ENCODE measurements at regions not wholly inside any gene's neighbourhood (a gene's known extent, or its start where the extent isn't known, plus 50 kb on each side); places are given as distances from the start of the nearest gene placed in this dataset.

- H3K4ac ChIP-seq (ENCODE audit: low read depth, low read length), result no peak overlapping the region
- no peak overlapping the region for H3K4me3 ChIP-seq (ENCODE audit: low read depth, low read length)
- DNase-seq, result no peak
- no peaks in the 10 kb centered on the region for H3K79me2 ChIP-seq (ENCODE audit: control insufficient read depth, insufficient read depth, low read length, poor library complexity)
- no peaks in the 10 kb centered on the region for H3K79me1 ChIP-seq (ENCODE audit: low read length)
- no peak overlapping the region for H2AFZ ChIP-seq (ENCODE audit: insufficient read depth, low read length, poor library complexity)
- no peak overlapping the region for H2AK5ac ChIP-seq (ENCODE audit: low read length)
- no peak overlapping the region for H2BK5ac ChIP-seq (ENCODE audit: low read depth, low read length, poor library complexity)
- no peak overlapping the region for H4K12ac ChIP-seq (ENCODE audit: low read depth, low read length)
- no peaks in the 10 kb centered on the region for H3K36me3 ChIP-seq (ENCODE audit: control insufficient read depth in 1 of 2, insufficient read depth in 2 of 2, low read length in 2 of 2)
- no peaks in the 10 kb centered on the region for H3K4me1 ChIP-seq (ENCODE audit: control insufficient read depth in 1 of 2, insufficient read depth in 2 of 2, low read length in 2 of 2)
- no CpG with 5 or more reads among the region's 12 CpGs for WGBS (ENCODE audit: extremely low coverage, insufficient coverage, insufficient read length)
- no peak overlapping the region for H3K27ac ChIP-seq (ENCODE audit: low read depth, low read length)
- no peak overlapping the region for H3K14ac ChIP-seq (ENCODE audit: low read length)
- H2BK12ac ChIP-seq (ENCODE audit: low read length), result no peak overlapping the region
- H3K27me3 ChIP-seq (ENCODE audit: insufficient read depth, low read length), result no peaks in the 10 kb centered on the region
- H4K91ac ChIP-seq (ENCODE audit: low read depth, low read length), result no peak overlapping the region
- H4K8ac ChIP-seq (ENCODE audit: low read depth, low read length), result no peak overlapping the region
- no peak overlapping the region for H3K23ac ChIP-seq (ENCODE audit: low read length)
- H3K4me2 ChIP-seq (ENCODE audit: low read length), result no peak overlapping the region
- H3K18ac ChIP-seq (ENCODE audit: low read length), result no peak overlapping the region
- no peaks in the 10 kb centered on the region for H3K9me3 ChIP-seq (ENCODE audit: insufficient read depth, low read depth, low read length)
- H2BK120ac ChIP-seq (ENCODE audit: insufficient read depth, low read length, poor library complexity), result no peak overlapping the region
- peak overlapping the region; percentile 34 for H3K9ac ChIP-seq (ENCODE audit: low read length)
Observed at GRCh38 chr15:93671387-93671943, 559.9 kb upstream of the MCTP2 start.

- H3K14ac ChIP-seq (ENCODE audit: low read length), result no peak overlapping the region
- no CpG with 5 or more reads among the region's 6 CpGs for WGBS (ENCODE audit: extremely low coverage, insufficient coverage, insufficient read length)
Observed at GRCh38 chr15:93670931-93671330, 560.4 kb upstream of the MCTP2 start.

GRCh38 chr15:93664213-93664956 lies 567.0 kb upstream of the MCTP2 start:
- Histone ChIP-seq H2BK5ac (ENCODE audit: low read depth, low read length, poor library complexity) (no peak overlapping the region), H3K14ac (ENCODE audit: low read length) (no peak overlapping the region), H3K9me3 (ENCODE audit: insufficient read depth, low read depth, low read length) (no peaks in the 10 kb centered on the region), H3K18ac (ENCODE audit: low read length) (no peak overlapping the region), H2BK120ac (ENCODE audit: insufficient read depth, low read length, poor library complexity) (no peak overlapping the region), H3K4me1 (ENCODE audit: control insufficient read depth in 1 of 2, insufficient read depth in 2 of 2, low read length in 2 of 2) (no peaks in the 10 kb centered on the region), H3K4ac (ENCODE audit: low read depth, low read length) (no peak overlapping the region), H3K23ac (ENCODE audit: low read length) (no peak overlapping the region), H3K79me1 (ENCODE audit: low read length) (no peaks in the 10 kb centered on the region), H4K12ac (ENCODE audit: low read depth, low read length) (no peak overlapping the region), H3K27ac (ENCODE audit: low read depth, low read length) (no peak overlapping the region), H2BK12ac (ENCODE audit: low read length) (no peak overlapping the region), H4K91ac (ENCODE audit: low read depth, low read length) (no peak overlapping the region), H2AK5ac (ENCODE audit: low read length) (no peak overlapping the region), H3K9ac (ENCODE audit: low read length) (no peak overlapping the region), H2AFZ (ENCODE audit: insufficient read depth, low read length, poor library complexity) (no peak overlapping the region), H3K36me3 (ENCODE audit: control insufficient read depth in 1 of 2, insufficient read depth in 2 of 2, low read length in 2 of 2) (no peaks in the 10 kb centered on the region), H4K8ac (ENCODE audit: low read depth, low read length) (no peak overlapping the region), H3K4me3 (ENCODE audit: low read depth, low read length) (no peak overlapping the region), H3K27me3 (ENCODE audit: insufficient read depth, low read length) (no peaks in the 10 kb centered on the region), H3K4me2 (ENCODE audit: low read length) (no peak overlapping the region), H3K79me2 (ENCODE audit: control insufficient read depth, insufficient read depth, low read length, poor library complexity) (no peaks in the 10 kb centered on the region)
- WGBS (ENCODE audit: extremely low coverage, insufficient coverage, insufficient read length), result no CpG with 5 or more reads among the region's 3 CpGs
- no peak for DNase-seq

More at GRCh38 chr15:93670931-93671330, 560.4 kb upstream of the MCTP2 start:
- Histone ChIP-seq H3K79me2 (ENCODE audit: control insufficient read depth, insufficient read depth, low read length, poor library complexity) (no peaks in the 10 kb centered on the region), H3K9me3 (ENCODE audit: insufficient read depth, low read depth, low read length) (no peaks in the 10 kb centered on the region), H2BK120ac (ENCODE audit: insufficient read depth, low read length, poor library complexity) (no peak overlapping the region), H3K27me3 (ENCODE audit: insufficient read depth, low read length) (no peaks in the 10 kb centered on the region), H3K4me1 (ENCODE audit: control insufficient read depth in 1 of 2, insufficient read depth in 2 of 2, low read length in 2 of 2) (no peaks in the 10 kb centered on the region), H4K91ac (ENCODE audit: low read depth, low read length) (no peak overlapping the region), H4K12ac (ENCODE audit: low read depth, low read length) (no peak overlapping the region), H3K79me1 (ENCODE audit: low read length) (no peaks in the 10 kb centered on the region), H4K8ac (ENCODE audit: low read depth, low read length) (no peak overlapping the region), H3K4me3 (ENCODE audit: low read depth, low read length) (no peak overlapping the region), H3K36me3 (ENCODE audit: control insufficient read depth in 1 of 2, insufficient read depth in 2 of 2, low read length in 2 of 2) (no peaks in the 10 kb centered on the region), H2AFZ (ENCODE audit: insufficient read depth, low read length, poor library complexity) (no peak overlapping the region), H3K18ac (ENCODE audit: low read length) (no peak overlapping the region), H3K4me2 (ENCODE audit: low read length) (no peak overlapping the region), H2BK12ac (ENCODE audit: low read length) (no peak overlapping the region), H3K27ac (ENCODE audit: low read depth, low read length) (no peak overlapping the region), H2BK5ac (ENCODE audit: low read depth, low read length, poor library complexity) (no peak overlapping the region), H2AK5ac (ENCODE audit: low read length) (no peak overlapping the region), H3K4ac (ENCODE audit: low read depth, low read length) (no peak overlapping the region), H3K23ac (ENCODE audit: low read length) (no peak overlapping the region), H3K9ac (ENCODE audit: low read length) (no peak overlapping the region)
- no peak for DNase-seq

GRCh38 chr15:93662162-93662885 lies 569.0 kb upstream of the MCTP2 start:
- Histone ChIP-seq H2AK5ac (ENCODE audit: low read length) (no peak overlapping the region), H3K18ac (ENCODE audit: low read length) (no peak overlapping the region), H2BK12ac (ENCODE audit: low read length) (no peak overlapping the region), H3K9ac (ENCODE audit: low read length) (no peak overlapping the region), H2AFZ (ENCODE audit: insufficient read depth, low read length, poor library complexity) (no peak overlapping the region), H3K9me3 (ENCODE audit: insufficient read depth, low read depth, low read length) (no peaks in the 10 kb centered on the region), H3K14ac (ENCODE audit: low read length) (no peak overlapping the region), H3K79me1 (ENCODE audit: low read length) (no peaks in the 10 kb centered on the region), H3K27ac (ENCODE audit: low read depth, low read length) (no peak overlapping the region), H4K12ac (ENCODE audit: low read depth, low read length) (no peak overlapping the region), H3K79me2 (ENCODE audit: control insufficient read depth, insufficient read depth, low read length, poor library complexity) (no peaks in the 10 kb centered on the region), H2BK5ac (ENCODE audit: low read depth, low read length, poor library complexity) (no peak overlapping the region), H4K8ac (ENCODE audit: low read depth, low read length) (no peak overlapping the region), H3K4me1 (ENCODE audit: control insufficient read depth in 1 of 2, insufficient read depth in 2 of 2, low read length in 2 of 2) (no peaks in the 10 kb centered on the region), H3K27me3 (ENCODE audit: insufficient read depth, low read length) (no peaks in the 10 kb centered on the region), H2BK120ac (ENCODE audit: insufficient read depth, low read length, poor library complexity) (no peak overlapping the region), H3K4me3 (ENCODE audit: low read depth, low read length) (no peak overlapping the region), H3K36me3 (ENCODE audit: control insufficient read depth in 1 of 2, insufficient read depth in 2 of 2, low read length in 2 of 2) (no peaks in the 10 kb centered on the region), H3K4ac (ENCODE audit: low read depth, low read length) (no peak overlapping the region), H4K91ac (ENCODE audit: low read depth, low read length) (no peak overlapping the region), H3K23ac (ENCODE audit: low read length) (no peak overlapping the region), H3K4me2 (ENCODE audit: low read length) (no peak overlapping the region)
- WGBS (ENCODE audit: extremely low coverage, insufficient coverage, insufficient read length), result no CpG with 5 or more reads among the region's 1 CpG
- DNase-seq, result no peak

All from trophoblast cell (in vitro differentiated cells and primary cell).